HG03342 (cell line): ENCODE measurements at regions not wholly inside any gene's neighbourhood (a gene's known extent, or its start where the extent isn't known, plus 50 kb on each side); places are given as distances from the start of the nearest gene placed in this dataset.

Source experiments
- ATAC-seq: cut with Tn5 transposase; IDR thresholded peaks from one replicate; pipeline ENCODE4 v1.9.1; 2021; ENCODE audit warnings: mild to moderate bottlenecking, moderate library complexity; ENCODE audit not compliant: unreplicated experiment

GRCh38 chr10:44674536-44675386, 236.4 kb upstream of the TMEM72 start:
- ATAC-seq: no peak

GRCh38 chr10:44675387-44675874, 235.7 kb upstream of the TMEM72 start:
- no peak for ATAC-seq

- ATAC-seq: no peak
These were observed 230.4 kb upstream of the TMEM72 start for GRCh38 chr10:44680764-44681163.

- ATAC-seq: no peak
These were observed 228.6 kb upstream of the TMEM72 start for GRCh38 chr10:44682507-44682906.

- ATAC-seq: no peak
These were observed 226.5 kb upstream of the TMEM72 start for GRCh38 chr10:44684661-44685060.

GRCh38 chr10:44685220-44685619, 225.9 kb upstream of the TMEM72 start:
- no peak for ATAC-seq

GRCh38 chr10:44685747-44686146, 225.4 kb upstream of the TMEM72 start:
- no peak for ATAC-seq

GRCh38 chr10:44689368-44689767, 221.8 kb upstream of the TMEM72 start:
- no peak for ATAC-seq

- ATAC-seq: no peak
These were observed 214.6 kb upstream of the TMEM72 start for GRCh38 chr10:44696496-44696895.

GRCh38 chr10:44697116-44697515, 214.0 kb upstream of the TMEM72 start:
- ATAC-seq: no peak

- no peak for ATAC-seq
These were observed 208.6 kb upstream of the TMEM72 start for GRCh38 chr10:44702531-44702930.

GRCh38 chr10:44703241-44704155, 207.6 kb upstream of the TMEM72 start:
- no peak for ATAC-seq

GRCh38 chr10:44704616-44705015, 206.5 kb upstream of the TMEM72 start:
- no peak for ATAC-seq

- no peak for ATAC-seq
These were observed 204.4 kb upstream of the TMEM72 start for GRCh38 chr10:44706745-44707144.

GRCh38 chr10:44713307-44713706, 197.8 kb upstream of the TMEM72 start:
- ATAC-seq: no peak

- ATAC-seq: no peak
These were observed 196.7 kb upstream of the TMEM72 start for GRCh38 chr10:44714451-44714850.

- ATAC-seq: no peak
These were observed 196.0 kb upstream of the TMEM72 start for GRCh38 chr10:44715136-44715535.

GRCh38 chr10:44716470-44717015, 194.6 kb upstream of the TMEM72 start:
- no peak for ATAC-seq

GRCh38 chr10:44723082-44723481, 188.1 kb upstream of the TMEM72 start:
- no peak for ATAC-seq

- ATAC-seq: no peak
These were observed 187.4 kb upstream of the TMEM72 start for GRCh38 chr10:44723619-44724325.
